ENCODE measurements at regions not wholly inside any gene's neighbourhood (a gene's known extent, or its start where the extent isn't known, plus 50 kb on each side); places are given as distances from the start of the nearest gene placed in this dataset.

DNA sequence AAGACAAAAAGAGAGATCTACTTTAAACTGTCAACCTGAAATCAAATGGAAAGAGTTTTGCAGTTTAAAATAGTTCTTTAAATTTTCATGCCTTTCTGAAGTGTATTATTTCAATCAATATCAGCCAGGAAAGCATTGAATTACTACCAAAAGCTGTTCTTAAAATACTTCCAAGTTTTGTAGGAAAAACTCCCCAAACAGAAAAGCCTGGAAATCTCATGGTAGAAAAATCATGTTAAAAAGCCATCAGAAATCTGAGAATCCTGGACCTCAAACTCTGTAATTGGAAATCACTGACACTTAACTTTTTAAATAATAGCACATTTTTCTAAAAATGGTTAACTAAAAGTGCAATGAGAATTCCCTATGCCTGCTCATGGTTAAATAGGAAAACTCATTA is 63.3 kb upstream of the CNTNAP4 start:
- TF ChIP-seq, protein P1, sequence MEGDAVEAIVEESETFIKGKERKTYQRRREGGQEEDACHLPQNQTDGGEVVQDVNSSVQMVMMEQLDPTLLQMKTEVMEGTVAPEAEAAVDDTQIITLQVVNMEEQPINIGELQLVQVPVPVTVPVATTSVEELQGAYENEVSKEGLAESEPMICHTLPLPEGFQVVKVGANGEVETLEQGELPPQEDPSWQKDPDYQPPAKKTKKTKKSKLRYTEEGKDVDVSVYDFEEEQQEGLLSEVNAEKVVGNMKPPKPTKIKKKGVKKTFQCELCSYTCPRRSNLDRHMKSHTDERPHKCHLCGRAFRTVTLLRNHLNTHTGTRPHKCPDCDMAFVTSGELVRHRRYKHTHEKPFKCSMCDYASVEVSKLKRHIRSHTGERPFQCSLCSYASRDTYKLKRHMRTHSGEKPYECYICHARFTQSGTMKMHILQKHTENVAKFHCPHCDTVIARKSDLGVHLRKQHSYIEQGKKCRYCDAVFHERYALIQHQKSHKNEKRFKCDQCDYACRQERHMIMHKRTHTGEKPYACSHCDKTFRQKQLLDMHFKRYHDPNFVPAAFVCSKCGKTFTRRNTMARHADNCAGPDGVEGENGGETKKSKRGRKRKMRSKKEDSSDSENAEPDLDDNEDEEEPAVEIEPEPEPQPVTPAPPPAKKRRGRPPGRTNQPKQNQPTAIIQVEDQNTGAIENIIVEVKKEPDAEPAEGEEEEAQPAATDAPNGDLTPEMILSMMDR (IDR thresholded peaks at IDR 0.05): no peak
- TF ChIP-seq SIN3A (IDR thresholded peaks at IDR 0.05; ENCODE audit: borderline replicate concordance, insufficient read depth, low read depth, low read length) (no peak), POLR2AphosphoS5 (IDR thresholded peaks at IDR 0.05; ENCODE audit: low read depth, low read length) (no peak), TCF7L2 (IDR thresholded peaks at IDR 0.05; ENCODE audit: low read depth, low read length) (no peak)
- TF ChIP-seq, protein P2, sequence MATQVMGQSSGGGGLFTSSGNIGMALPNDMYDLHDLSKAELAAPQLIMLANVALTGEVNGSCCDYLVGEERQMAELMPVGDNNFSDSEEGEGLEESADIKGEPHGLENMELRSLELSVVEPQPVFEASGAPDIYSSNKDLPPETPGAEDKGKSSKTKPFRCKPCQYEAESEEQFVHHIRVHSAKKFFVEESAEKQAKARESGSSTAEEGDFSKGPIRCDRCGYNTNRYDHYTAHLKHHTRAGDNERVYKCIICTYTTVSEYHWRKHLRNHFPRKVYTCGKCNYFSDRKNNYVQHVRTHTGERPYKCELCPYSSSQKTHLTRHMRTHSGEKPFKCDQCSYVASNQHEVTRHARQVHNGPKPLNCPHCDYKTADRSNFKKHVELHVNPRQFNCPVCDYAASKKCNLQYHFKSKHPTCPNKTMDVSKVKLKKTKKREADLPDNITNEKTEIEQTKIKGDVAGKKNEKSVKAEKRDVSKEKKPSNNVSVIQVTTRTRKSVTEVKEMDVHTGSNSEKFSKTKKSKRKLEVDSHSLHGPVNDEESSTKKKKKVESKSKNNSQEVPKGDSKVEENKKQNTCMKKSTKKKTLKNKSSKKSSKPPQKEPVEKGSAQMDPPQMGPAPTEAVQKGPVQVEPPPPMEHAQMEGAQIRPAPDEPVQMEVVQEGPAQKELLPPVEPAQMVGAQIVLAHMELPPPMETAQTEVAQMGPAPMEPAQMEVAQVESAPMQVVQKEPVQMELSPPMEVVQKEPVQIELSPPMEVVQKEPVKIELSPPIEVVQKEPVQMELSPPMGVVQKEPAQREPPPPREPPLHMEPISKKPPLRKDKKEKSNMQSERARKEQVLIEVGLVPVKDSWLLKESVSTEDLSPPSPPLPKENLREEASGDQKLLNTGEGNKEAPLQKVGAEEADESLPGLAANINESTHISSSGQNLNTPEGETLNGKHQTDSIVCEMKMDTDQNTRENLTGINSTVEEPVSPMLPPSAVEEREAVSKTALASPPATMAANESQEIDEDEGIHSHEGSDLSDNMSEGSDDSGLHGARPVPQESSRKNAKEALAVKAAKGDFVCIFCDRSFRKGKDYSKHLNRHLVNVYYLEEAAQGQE (IDR thresholded peaks at IDR 0.05; ENCODE audit: insufficient read depth in 1 of 2, low read depth in 2 of 2, low read length in 1 of 2): no peak
